ENCODE measurements at regions not wholly inside any gene's neighbourhood (a gene's known extent, or its start where the extent isn't known, plus 50 kb on each side); places are given as distances from the start of the nearest gene placed in this dataset.
"Not testable (repeated sequence)": the region's sequence is repeated elsewhere in the genome, so short reads cannot be mapped to it uniquely, and the experiment has no call there.

GRCh38 chr9:28064241-28064815, 491.0 kb upstream of the C9orf72 start:
- FAIRE-seq (no peak), DNase-seq (ENCODE audit: insufficient read length, low spot score) (no peak)

GRCh38 chr9:28073270-28073669, 500.0 kb upstream of the C9orf72 start:
- FAIRE-seq = no peak
- no peak for DNase-seq (ENCODE audit: insufficient read length, low spot score)

- no peak for FAIRE-seq
- DNase-seq (ENCODE audit: insufficient read length, low spot score) = no peak
Observed at GRCh38 chr9:28079677-28080076, 506.4 kb upstream of the C9orf72 start.

- FAIRE-seq = no peak
- DNase-seq (ENCODE audit: insufficient read length, low spot score) = no peak
Observed at GRCh38 chr9:28082671-28083070, 509.4 kb upstream of the C9orf72 start.

GRCh38 chr9:28086881-28087280, 513.6 kb upstream of the C9orf72 start:
- no peak for DNase-seq (ENCODE audit: insufficient read length, low spot score)
- no peak for FAIRE-seq

- no peak for FAIRE-seq
- no peak for DNase-seq (ENCODE audit: insufficient read length, low spot score)
Observed at GRCh38 chr9:28092981-28093936, 520.0 kb upstream of the C9orf72 start.

- DNase-seq (ENCODE audit: insufficient read length, low spot score) (no peak), FAIRE-seq (no peak)
Observed at GRCh38 chr9:28101509-28101908, 528.2 kb upstream of the C9orf72 start.

- no peak for FAIRE-seq
- no peak for DNase-seq (ENCODE audit: insufficient read length, low spot score)
Observed at GRCh38 chr9:28105001-28105400, 531.7 kb upstream of the C9orf72 start.

- FAIRE-seq (no peak), DNase-seq (ENCODE audit: insufficient read length, low spot score) (no peak)
Observed at GRCh38 chr9:28120184-28120583, 546.9 kb upstream of the C9orf72 start.

GRCh38 chr9:28120626-28121025, 547.3 kb upstream of the C9orf72 start:
- DNase-seq (ENCODE audit: insufficient read length, low spot score) (no peak), FAIRE-seq (no peak)

GRCh38 chr9:28121366-28121765, 548.1 kb upstream of the C9orf72 start:
- FAIRE-seq = no peak
- no peak for DNase-seq (ENCODE audit: insufficient read length, low spot score)

- FAIRE-seq (no peak), DNase-seq (ENCODE audit: insufficient read length, low spot score) (no peak)
Observed at GRCh38 chr9:28124917-28125316, 551.6 kb upstream of the C9orf72 start.

- DNase-seq (ENCODE audit: insufficient read length, low spot score) (no peak), FAIRE-seq (no peak)
Observed at GRCh38 chr9:28127101-28127500, 553.8 kb upstream of the C9orf72 start.

- no peak for FAIRE-seq
- no peak for DNase-seq (ENCODE audit: insufficient read length, low spot score)
Observed at GRCh38 chr9:28134446-28134976, 561.2 kb upstream of the C9orf72 start.

- no peak for DNase-seq (ENCODE audit: insufficient read length, low spot score)
- FAIRE-seq = no peak
Observed at GRCh38 chr9:28135549-28135948, 562.3 kb upstream of the C9orf72 start.

GRCh38 chr9:28136113-28136512, 562.8 kb upstream of the C9orf72 start:
- no peak for DNase-seq (ENCODE audit: insufficient read length, low spot score)
- no peak for FAIRE-seq

- not testable (repeated sequence) for FAIRE-seq
Observed at GRCh38 chr9:28147430-28147829, 574.1 kb upstream of the C9orf72 start.

GRCh38 chr9:28147923-28148597, 574.8 kb upstream of the C9orf72 start:
- DNase-seq (ENCODE audit: insufficient read length, low spot score); FAIRE-seq: not testable (repeated sequence)

More at GRCh38 chr9:28147430-28147829, 574.1 kb upstream of the C9orf72 start:
- not testable (repeated sequence) for DNase-seq (ENCODE audit: insufficient read length, low spot score)

GRCh38 chr9:28149361-28150050, 576.2 kb upstream of the C9orf72 start:
- not testable (repeated sequence) for FAIRE-seq; DNase-seq (ENCODE audit: insufficient read length, low spot score)

GRCh38 chr9:28155067-28155466, 581.8 kb upstream of the C9orf72 start:
- FAIRE-seq = no peak
- DNase-seq (ENCODE audit: insufficient read length, low spot score) = no peak

GRCh38 chr9:28155671-28156070, 582.4 kb upstream of the C9orf72 start:
- FAIRE-seq = no peak
- no peak for DNase-seq (ENCODE audit: insufficient read length, low spot score)

Measured in HTR-8/SVneo (cell line).